ENCODE measurements at regions not wholly inside any gene's neighbourhood (a gene's known extent, or its start where the extent isn't known, plus 50 kb on each side); places are given as distances from the start of the nearest gene placed in this dataset.

DNA sequence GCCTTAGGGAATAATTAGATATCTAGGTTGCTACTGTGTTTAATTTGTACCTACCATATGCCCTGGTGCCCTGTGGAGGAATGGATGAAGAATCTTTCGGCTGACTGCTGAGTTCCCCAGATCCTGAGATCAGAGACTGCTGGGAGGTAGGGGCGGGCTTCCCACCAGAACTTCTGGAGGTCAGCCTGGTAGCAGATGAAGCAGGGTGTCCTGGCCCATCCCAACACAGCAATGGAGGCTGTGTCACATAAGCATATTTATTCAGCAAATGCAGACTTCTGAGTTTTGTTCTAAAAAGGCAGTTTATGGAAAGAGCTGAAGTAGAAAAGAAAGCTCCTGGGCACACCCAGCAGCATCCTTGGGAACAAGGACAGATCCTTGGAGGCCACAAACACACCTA lies 74.0 kb downstream of the KRTAP19-8 start:
- TF ChIP-seq, protein P1, sequence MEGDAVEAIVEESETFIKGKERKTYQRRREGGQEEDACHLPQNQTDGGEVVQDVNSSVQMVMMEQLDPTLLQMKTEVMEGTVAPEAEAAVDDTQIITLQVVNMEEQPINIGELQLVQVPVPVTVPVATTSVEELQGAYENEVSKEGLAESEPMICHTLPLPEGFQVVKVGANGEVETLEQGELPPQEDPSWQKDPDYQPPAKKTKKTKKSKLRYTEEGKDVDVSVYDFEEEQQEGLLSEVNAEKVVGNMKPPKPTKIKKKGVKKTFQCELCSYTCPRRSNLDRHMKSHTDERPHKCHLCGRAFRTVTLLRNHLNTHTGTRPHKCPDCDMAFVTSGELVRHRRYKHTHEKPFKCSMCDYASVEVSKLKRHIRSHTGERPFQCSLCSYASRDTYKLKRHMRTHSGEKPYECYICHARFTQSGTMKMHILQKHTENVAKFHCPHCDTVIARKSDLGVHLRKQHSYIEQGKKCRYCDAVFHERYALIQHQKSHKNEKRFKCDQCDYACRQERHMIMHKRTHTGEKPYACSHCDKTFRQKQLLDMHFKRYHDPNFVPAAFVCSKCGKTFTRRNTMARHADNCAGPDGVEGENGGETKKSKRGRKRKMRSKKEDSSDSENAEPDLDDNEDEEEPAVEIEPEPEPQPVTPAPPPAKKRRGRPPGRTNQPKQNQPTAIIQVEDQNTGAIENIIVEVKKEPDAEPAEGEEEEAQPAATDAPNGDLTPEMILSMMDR (IDR thresholded peaks at IDR 0.05): no peak
- TF ChIP-seq POLR2A (IDR thresholded peaks at IDR 0.05): no peak

All from heart left ventricle (tissue), 13 donors.